AG10803 (cell line): ENCODE measurements at regions not wholly inside any gene's neighbourhood (a gene's known extent, or its start where the extent isn't known, plus 50 kb on each side); places are given as distances from the start of the nearest gene placed in this dataset.

ENCODE experiments used
- DNase-seq: peaks from one replicate; pipeline ENCODE4 v3.0.0; 2010; ENCODE audit warnings: low read depth
- H3K4me3 ChIP-seq: 2 replicates; pipeline ENCODE4 v1.5.1; 2011; ENCODE audit warnings: mild to moderate bottlenecking, low read length, control low read depth
- CTCF ChIP-seq: conservative IDR thresholded peaks from 2 replicates; pipeline ENCODE4 v1.5.1; 2011; ENCODE audit warnings: mild to moderate bottlenecking, low read length, control low read depth, inconsistent platforms

- no peak for TF ChIP-seq CTCF
- no peak for DNase-seq
- no peak overlapping the region for H3K4me3 ChIP-seq
Observed at GRCh38 chr4:175234162-175234561, 316.0 kb downstream of the ADAM29 start.

GRCh38 chr4:175238827-175239517, 320.8 kb downstream of the ADAM29 start:
- TF ChIP-seq CTCF, result no peak
- DNase-seq, result no peak

GRCh38 chr4:175246941-175247340, 328.8 kb downstream of the ADAM29 start:
- H3K4me3 ChIP-seq, result no peak overlapping the region
- no peak for DNase-seq
- TF ChIP-seq CTCF, result no peak

More at GRCh38 chr4:175238827-175239517, 320.8 kb downstream of the ADAM29 start:
- no peak overlapping the region for H3K4me3 ChIP-seq

- no peak for TF ChIP-seq CTCF
- H3K4me3 ChIP-seq, result no peak overlapping the region
- DNase-seq, result no peak
Observed at GRCh38 chr4:175252642-175253041, 334.5 kb downstream of the ADAM29 start.

GRCh38 chr4:175253184-175253902, 335.2 kb downstream of the ADAM29 start:
- DNase-seq, result no peak
- no peak for TF ChIP-seq CTCF
- H3K4me3 ChIP-seq, result no peak overlapping the region

GRCh38 chr4:175263537-175263936, 345.4 kb downstream of the ADAM29 start:
- DNase-seq, result no peak
- TF ChIP-seq CTCF, result no peak
- H3K4me3 ChIP-seq, result no peak overlapping the region
